Femur (tissue), 1 donor: ENCODE measurements at regions not wholly inside any gene's neighbourhood (a gene's known extent, or its start where the extent isn't known, plus 50 kb on each side); places are given as distances from the start of the nearest gene placed in this dataset.

ENCODE experiments used
- DNase-seq: peaks from one replicate; pipeline ENCODE4 v3.0.0-alpha.2; 2017

DNA sequence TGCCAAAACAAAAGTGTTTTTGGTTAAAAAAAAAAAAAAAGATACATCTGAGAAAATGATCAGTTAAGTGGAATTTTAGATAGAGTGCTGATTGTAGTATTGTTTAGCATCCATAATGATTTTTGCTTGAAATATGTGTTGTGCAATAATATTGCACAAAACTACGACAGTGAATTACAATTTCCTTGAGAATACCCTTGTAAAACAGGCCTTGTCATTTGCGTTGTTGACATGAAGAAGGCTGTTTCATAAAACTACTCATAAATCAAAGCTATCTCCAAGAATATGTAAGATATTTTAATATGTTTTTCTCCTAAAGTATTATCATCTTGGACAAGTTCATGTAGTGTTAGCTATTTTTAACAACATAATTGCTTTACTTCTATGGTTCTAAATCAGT, 1077.0 kb downstream of the LRFN5 start:
- no peak for DNase-seq

DNA sequence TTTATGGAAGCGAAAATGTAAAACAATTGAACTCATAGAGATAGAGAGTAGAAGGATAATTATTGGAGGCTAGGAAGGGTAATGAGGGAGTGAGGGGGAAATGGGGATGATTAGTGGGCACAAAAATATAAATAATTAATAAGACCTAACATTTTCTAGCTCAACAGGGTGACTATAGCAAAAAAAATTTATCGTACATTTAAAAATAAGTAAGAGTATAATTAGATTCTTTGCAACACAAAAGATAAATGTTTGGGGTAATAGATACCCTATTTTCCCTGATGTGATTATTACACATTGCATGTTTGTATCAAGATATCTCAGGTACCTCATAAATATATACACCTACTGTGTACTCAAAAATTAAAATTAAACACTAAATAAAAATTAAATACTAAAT, 1070.0 kb downstream of the LRFN5 start:
- DNase-seq: no peak

DNA sequence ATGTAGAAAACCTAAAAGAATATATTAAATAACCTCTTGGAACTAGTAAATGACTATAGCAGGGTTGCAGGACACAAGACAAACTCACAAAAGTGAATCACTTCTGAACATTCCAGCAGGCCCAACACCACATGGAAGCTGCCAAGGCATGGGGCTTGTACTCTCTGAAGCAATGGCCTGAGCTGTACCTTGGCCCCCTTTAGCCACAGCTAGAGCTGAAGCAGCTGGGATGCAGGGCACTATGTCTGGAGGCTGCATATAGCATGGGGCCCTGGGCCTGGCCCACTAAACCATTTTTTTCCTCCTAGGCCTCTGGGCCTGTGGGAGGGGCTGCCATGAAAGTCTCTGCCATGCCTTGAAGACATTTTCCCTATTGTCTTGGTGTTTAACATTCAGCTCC, 1067.3 kb downstream of the LRFN5 start:
- DNase-seq: no peak

DNA sequence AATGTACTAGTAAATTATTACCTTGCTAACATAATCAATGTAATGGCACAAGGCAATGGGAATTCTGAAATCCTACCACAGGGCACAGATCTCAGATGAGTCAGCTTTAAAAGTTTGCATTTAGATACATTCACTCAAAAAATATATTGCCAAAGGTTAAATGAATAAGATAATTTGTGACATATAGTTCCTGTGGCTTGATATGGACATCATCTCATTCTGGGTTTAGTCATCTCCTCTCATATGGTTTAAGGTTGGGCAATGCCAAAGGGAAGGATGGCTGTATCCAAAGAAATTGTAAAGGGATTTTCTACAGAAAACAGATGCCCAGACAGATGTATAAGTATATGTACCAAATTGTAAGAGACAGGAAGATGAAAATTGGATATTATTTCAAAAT, 1065.0 kb downstream of the LRFN5 start:
- DNase-seq: no peak

DNA sequence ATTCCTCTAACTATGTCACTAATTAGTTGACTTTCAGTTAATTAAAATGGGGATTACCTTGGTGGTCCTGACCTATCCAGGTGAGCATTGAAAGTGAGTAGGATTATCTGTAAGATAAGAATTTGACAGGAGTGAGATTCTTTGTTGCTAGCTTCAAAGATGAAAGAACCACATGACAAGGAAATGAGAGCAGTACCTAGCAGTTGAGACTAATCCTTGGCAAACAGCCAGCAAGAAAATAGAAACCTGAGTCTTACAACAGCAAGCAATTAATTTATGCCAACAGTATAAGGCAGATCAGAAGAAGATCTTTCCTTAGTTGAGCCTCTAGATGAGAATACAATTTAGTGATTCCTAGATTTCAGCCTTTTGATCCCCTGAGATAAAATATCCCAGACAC, 1058.4 kb downstream of the LRFN5 start:
- no peak for DNase-seq

DNA sequence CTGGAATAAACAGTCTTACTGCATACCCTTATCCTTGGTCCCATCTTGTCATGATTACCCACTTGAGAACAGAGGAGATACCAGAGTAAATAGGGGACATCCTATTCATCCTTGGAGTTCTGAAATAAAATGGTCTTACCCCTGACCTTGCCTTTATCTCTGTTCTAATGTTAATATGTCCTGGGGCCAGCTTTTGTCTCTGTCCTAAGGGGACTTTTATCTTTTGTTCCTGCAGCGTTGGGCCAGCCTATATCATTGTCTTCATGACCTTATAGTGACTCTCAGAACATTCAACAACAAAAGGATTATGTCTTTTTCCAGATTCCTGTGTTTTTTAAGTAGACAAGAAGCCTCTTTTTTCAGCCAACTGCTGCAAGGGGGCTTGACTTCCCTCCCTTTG, 1057.5 kb downstream of the LRFN5 start:
- DNase-seq: no peak

DNA sequence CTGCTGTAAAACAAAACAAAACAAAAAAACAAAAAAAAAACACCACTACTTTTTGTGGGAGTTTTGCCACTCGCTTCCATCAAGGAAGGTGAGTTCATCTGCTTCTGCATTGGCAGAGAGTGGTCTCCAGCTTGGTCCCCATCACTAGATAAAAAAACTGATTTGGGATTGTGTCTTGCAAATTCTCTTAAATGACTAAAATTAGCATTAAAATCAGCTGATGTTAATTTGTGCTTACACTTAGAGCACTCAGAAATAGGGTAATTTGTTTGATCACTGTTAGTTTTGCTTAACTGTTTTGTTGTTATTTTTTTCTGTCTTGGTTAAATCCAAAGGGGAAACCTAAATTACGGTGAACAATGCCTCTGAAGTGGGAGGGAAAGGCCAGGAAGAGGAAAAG, 1048.0 kb downstream of the LRFN5 start:
- DNase-seq: no peak

DNA sequence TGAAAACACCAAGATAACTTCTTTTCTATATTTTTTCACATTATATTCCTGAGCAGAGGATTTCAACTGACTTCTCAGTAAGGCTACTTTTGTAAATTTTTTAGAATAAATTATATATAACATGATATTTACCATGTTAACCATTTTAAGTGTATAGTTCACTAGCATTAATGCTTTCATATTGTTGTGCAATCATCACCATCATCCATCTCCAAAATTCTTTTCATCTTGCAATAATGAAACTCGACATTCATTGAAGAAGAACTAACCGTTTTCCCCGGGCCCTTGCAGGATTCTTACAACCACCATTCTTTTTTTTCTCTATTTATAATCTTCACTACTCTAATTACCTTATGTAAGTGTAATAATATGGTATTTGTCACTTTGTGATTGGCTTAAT, 1036.1 kb downstream of the LRFN5 start:
- DNase-seq: no peak

DNA sequence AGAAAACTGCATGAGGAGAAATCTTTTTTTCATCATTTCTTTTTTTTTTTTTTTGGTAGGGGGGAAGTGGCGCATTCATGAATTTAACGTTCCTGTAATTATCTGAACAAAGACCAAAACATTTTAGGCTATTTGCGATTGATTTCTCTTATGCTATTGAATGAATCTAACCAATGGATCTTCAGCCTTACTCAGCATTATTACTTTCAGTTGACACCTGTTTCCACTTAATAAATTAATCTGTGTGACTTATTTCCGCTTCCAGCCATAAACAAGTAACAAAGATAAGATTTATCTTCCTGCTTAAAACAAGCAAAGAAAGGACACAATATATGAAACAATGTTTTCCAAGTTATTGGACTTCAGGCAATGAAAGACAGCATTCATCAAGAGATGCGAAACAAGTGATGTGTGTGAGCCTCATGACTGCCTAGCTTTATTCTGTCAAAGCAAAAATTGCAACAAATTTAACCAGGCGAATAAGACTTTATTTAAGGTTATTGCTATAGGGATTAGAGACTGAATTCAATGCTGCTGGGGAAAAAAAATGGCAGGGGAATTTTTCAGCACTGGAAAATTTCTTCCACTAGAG, 1026.9 kb downstream of the LRFN5 start:
- no peak for DNase-seq

DNA sequence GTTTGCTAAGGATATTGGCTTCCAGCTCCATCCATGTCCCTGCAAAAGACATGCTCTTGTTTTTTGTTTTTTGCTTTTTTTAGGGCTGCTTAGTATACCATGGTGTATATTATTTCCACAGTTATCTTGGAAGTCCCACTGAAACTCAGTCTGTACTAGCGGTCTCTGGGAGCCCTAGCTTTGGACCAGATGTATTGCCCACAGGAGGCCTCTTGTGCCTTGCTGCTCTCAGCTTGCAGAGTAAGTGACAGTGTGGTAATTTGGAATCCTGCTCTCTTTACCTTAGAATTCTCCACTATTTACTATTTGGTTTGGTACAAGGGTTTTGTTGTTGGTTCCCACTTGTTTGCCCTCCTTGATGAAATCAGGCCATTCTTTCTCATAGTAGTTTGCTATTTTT, 1022.9 kb downstream of the LRFN5 start:
- no peak for DNase-seq

DNA sequence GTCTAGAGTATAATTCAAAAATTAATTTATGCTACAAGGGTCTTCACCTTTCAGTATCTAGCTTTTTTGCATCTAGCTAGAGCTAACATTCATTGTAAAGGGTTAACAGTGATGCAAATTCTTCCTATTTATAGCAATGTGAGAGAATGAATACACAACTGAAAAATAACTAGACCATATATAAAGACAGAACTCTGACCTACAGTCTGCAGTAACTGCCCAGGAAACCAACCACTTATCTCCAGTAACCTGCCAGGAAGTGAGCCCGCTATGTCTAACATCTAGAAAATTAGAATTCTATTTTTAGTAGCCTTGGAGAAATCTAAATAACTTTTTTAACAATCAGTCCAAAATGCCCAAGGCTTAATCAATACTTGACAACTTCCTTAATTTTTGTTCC, 1021.9 kb downstream of the LRFN5 start:
- no peak for DNase-seq

DNA sequence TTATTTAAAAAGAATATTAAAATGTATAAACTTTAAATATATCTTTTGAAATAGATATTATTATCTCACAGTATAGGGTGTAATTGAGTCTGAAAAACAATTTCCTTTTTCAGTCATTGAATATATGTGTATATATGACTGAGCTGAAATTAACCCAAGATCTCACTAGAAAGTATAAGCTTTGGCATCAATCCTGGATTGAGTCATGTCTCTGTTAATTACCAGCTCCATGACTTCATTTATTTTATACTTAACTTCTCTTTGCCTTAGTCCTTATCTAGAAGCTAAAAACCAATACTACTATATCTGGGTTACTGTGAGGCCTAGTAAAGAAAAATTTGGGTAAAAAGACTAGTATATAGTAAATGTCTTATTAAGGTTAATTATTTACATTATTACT, 1020.3 kb downstream of the LRFN5 start:
- no peak for DNase-seq

DNA sequence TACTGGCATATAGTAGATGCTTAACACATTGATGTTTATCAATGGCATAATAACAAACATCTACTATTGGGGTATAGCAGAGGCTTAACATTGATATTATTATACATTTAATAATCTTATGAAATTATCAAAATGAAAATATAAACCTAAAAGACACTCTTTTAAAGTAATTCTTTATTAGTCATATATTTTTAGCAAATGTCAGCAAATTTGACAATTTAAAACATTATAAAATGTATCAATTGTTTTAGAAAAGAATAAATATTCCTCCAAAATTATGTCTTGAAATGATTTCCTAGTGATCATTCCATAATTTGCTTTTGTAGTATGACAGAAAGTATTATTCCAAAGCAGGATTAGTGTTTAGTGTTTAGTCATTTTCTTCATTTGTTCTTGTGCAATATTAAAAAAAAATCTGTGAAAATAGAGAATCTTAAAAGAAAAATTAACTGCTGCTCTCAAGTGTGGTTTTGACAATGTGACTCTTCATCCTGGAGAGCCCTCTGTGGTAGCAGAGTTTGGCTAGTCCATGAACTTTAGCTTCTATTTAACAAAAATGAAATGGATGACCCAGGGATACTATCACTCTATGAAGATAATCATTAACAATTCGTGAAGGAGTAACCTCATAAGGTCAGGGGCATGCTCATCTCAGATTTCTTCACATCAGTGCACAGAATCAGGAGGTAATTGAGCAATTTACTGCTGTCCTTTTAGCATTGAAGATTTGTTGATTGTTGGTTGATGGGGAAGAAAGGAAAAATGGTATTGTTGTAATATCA, 1018.5 kb downstream of the LRFN5 start:
- no peak for DNase-seq

DNA sequence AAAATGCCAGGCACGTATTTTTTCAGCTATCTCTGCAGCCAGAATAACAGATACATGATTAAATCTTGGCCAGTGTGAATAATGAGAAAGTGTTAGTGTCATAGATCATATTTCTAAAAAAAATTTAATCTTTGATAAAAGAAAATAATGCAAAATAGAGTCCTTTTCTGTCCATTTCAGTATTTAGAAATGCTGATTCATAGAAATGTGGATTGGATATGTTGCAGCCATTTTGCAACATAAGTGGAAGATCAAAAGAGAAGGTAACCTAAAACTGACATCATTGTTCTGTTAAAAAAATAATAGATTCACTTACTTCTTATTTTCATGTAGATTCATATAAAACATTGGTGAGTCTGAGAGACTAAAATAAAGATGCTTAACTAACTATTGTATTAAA, 1010.3 kb downstream of the LRFN5 start:
- DNase-seq: no peak

DNA sequence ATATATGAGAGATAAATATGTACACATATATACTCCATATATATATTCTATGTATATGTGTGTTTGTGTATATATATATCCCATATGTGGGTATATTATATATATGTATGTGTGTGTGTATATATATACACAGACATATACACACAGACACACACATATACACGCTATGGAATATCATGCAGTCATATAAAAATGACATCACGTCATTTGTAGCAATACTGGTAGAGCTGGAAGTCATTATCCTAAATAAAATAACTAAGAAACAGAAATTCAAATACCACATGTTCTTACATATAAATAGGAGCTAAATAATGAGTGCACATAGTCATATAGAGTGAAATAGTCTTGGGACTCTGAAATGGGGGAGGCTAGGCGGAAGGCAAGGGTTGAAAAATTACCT, 1000.2 kb downstream of the LRFN5 start:
- no peak for DNase-seq

DNA sequence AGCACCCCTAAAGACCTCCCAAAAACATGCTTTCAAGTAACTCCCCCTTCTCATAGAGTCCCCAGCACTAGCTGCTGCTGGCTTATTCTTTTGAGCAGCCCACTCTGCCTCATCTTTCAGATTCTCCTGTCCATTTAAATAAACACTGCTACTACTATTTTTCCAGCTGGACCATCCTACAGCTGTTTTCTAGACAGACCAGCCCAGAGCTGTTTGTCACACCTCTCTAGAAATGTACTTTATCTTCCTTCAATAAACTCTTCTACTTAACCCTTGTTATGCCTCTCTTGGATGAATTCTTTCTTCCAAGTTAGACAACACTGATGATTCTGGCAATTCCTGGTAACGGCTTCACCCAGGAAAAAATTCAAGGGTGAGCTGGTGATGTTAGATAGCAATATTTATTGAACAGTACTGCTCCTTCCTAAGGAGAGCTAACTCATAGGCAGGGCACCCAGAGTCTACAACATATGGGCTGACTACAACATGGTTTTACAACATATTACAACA, 995.7 kb downstream of the LRFN5 start:
- no peak for DNase-seq

DNA sequence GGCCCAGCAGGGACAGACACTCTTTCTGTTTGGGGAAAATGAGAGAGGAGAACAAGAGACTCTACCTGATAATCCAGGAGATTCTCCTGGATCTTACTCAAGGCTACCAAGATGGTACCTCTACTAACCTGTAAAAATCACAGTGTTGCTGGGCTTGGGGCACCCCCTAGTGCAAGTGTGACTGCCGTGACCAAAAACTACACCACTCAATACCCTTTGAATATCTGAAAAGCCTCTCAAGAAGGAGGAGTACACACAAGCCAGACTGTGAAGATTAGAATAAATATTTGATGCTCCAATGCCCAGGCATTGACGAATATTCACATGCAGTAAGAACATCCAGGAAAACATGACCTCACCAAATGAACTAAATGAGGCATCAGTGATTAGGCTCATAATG, 965.4 kb downstream of the LRFN5 start:
- DNase-seq: no peak

DNA sequence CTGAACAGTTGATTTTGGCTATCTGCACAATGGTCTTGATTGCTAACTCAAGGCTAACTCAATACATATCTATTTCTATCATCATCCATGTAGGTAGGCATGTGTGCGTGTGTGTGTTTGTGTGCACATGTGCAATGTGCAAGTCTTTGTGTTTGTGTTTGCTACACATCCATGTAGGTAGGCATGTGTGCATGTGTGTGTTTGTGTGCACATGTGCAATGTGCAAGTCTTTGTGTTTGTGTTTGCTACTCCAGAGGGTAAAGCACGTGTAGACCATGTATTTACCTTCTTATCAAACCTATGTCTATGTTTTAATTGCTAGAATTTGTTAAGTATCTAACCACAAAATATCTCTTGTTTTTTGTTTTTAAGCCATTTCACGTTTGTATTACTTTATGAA, 962.6 kb downstream of the LRFN5 start:
- no peak for DNase-seq

DNA sequence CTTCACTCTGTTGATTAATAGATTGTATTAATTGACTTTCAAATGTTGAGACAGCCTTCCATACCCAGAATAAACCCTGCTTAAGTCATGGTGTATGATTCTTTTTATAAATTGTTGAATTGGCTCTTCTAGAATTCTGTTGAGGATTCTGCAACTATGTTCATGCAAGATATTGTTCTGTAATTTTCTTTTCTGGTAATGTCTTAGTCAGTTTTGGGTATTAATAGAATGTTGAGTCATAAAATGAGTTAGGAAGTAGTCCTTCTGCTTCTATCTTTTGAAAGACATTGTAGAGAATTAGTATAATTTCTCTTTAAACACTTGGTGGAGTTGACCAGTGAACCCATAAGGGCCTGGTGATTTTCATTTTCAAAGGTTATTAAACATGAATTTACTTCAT, 958.9 kb downstream of the LRFN5 start:
- no peak for DNase-seq

DNA sequence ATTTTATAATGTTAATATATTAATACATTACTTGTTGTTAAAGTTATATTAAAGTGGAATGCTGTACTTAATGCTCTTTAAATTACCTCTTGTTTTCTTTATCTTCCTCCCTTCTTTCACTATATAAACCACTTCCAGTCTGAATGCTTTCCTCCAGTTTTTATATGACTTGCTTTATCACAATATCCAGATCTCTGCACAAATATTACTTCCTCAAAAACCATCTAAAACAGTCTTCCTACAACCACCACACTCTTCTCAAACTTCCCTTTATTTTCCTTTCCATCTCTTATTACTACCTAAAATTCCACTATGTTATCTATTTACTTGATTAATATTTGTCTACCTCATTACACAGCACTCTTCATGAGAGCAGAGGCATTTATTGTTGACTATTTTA, 956.6 kb downstream of the LRFN5 start:
- DNase-seq: no peak

DNA sequence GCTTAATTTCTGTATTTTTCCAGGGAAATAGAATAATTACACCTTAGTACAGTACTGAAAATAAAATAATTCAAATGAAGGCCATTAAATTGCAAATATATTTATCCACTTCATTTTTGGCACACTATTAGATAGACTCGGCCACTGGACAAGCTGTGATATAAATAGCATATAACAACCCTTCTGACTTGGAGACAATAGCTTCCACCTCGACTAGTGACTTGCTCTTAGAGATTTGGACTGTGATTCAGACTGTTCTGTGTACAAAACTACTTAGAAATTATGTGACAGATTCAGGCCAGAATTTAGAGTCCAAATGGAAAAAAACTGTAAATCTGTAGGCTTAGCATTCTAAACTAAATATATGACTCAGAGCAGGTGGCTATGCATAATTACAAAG, 949.9 kb downstream of the LRFN5 start:
- no peak for DNase-seq

DNA sequence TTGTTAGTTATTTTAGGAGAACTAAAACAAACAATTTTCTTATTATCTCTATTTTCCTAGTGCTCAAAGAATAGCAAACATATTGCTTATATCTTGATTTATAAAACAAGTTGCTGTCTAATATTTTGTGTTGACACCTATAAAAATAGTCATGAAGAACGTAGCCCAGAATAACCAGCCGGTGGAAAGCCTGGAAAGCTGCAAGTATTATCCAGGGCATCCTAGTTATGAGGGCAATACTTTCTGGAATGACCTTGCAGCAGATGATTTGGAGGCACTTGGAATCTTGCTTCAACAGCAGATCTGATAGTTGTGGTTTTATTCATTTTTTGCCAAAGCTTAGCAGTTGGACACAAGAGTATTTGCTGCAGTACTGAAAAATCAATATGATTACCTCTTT, 948.7 kb downstream of the LRFN5 start:
- no peak for DNase-seq

DNA sequence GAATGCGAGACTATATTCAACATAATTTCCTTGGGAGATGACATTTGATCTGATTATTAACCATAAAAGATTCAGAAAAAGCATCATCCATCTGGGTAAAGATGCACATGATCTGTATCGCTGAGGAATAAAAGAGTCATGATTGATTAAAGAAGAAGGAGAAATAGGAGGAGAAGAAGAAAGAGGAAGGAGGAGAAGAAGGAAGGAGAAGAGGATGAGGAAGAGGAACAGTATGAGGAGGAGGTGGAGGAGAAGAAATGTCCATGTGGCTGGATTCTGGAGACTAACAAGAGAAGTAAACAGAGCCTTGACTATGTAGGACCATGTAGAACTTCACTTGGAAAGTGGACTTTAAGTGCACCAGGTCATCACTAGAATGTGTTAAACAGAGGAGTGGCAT, 947.4 kb downstream of the LRFN5 start:
- no peak for DNase-seq

DNA sequence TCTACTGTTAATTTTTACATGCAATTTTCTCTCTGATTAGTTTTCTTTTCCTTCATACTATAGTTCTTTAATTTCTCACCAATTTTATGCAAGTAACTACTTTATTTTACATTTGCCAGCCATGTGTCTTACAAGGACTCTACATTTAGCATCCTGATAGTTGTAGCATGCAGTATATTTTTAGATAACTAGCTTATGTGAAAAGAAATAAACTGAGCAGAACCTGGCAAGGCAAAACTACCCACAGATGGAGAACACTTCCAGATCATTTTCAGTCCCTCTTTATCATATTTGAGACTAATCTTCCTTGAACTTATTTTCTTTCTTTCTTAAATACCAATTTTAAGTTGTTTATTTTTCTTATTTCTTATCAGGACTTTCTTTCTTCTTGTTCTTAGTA, 943.6 kb downstream of the LRFN5 start:
- no peak for DNase-seq

DNA sequence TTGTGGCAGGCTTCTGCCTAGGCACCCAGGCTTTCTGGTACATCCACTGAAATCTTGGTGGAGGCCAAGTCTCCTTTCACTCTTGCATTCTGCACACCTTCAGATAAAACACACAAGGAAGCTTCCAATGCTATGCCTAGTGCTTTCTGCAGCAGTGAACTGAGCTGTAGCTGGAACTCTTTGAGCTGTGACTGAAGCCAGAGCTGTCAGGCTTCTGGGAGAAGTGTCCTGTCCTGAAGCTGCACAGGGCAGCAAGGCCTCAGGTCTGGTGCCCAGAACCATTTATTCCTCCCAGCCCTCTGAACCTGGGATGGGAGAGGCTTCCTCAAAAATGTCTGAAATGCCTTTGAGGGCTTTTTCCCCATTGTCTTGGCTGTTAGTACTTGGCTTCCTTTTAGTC, 941.7 kb downstream of the LRFN5 start:
- DNase-seq: no peak
